K562 (cell line): ENCODE measurements at regions not wholly inside any gene's neighbourhood (a gene's known extent, or its start where the extent isn't known, plus 50 kb on each side); places are given as distances from the start of the nearest gene placed in this dataset.

Experiments
- CLOCK ChIP-seq: fragments of 250-450 bp; sonication (Bioruptor Pico); IDR thresholded peaks from 2 replicates; pipeline ENCODE4 v1.4.0; 2020; ENCODE audit warnings: mild to moderate bottlenecking, moderate library complexity, borderline replicate concordance
- ID3 ChIP-seq, 2 experiments: fragments of 250-450 bp in 1 of 2; fragments of 450-650 bp in 1 of 2; sonication (Bioruptor Pico) in 1 of 2; IDR thresholded peaks; 2 replicates each; pipeline versions ENCODE4 v1.6.1 to v1.8.0; 2016 to 2021; ENCODE audit warnings: mild to moderate bottlenecking in 2 of 2, moderate library complexity in 2 of 2, missing compliant biosample characterization in 1 of 2, missing genetic modification characterization in 1 of 2
- NCOA6 ChIP-seq: fragments of 450-650 bp; IDR thresholded peaks from 2 replicates; pipeline ENCODE4 v1.6.1; 2017; ENCODE audit warnings: mild to moderate bottlenecking
- NR3C1 ChIP-seq: sonication (generic); formaldehyde crosslinking; IDR thresholded peaks from 2 replicates; pipeline ENCODE4 v1.8.1; 2022; ENCODE audit warnings: missing genetic modification reagents
- SRF ChIP-seq, 2 experiments: fragments of 250-450, 450-650 bp in 1 of 2; sonication (Bioruptor Pico) in 1 of 2; sonication (generic) in 1 of 2; formaldehyde crosslinking; IDR thresholded peaks; 2 replicates each; pipeline versions ENCODE4 v1.5.0 to v1.5.1; 2020 to 2022; ENCODE audit warnings: mild to moderate bottlenecking in 1 of 2, missing genetic modification reagents in 1 of 2
- TAF1 ChIP-seq: IDR thresholded peaks from 2 replicates; pipeline ENCODE4 v1.6.1; 2011; ENCODE audit warnings: mild to moderate bottlenecking, low read length, moderate library complexity; ENCODE audit not compliant: insufficient read depth, control insufficient read depth, severe bottlenecking; ENCODE audit errors: extremely low read depth
- THAP12 ChIP-seq: fragments of 250-450 bp; sonication (Bioruptor Pico); IDR thresholded peaks from 2 replicates; pipeline ENCODE4 v1.9.0; 2021; ENCODE audit warnings: mild to moderate bottlenecking, inconsistent platforms
- ZBTB17 ChIP-seq: fragments of 450-650 bp; formaldehyde crosslinking; IDR thresholded peaks from 2 replicates; pipeline ENCODE4 v1.4.0; 2020; ENCODE audit warnings: mild to moderate bottlenecking
- ZC3H4 ChIP-seq: sonication (generic); formaldehyde crosslinking; IDR thresholded peaks from 2 replicates; pipeline ENCODE4 v1.9.0; 2021; ENCODE audit warnings: missing genetic modification reagents, borderline replicate concordance
- ZNF263 ChIP-seq: sonication (generic); formaldehyde crosslinking; IDR thresholded peaks from 2 replicates; pipeline ENCODE4 v1.8.0; 2022; ENCODE audit warnings: mild to moderate bottlenecking, missing genetic modification reagents, borderline replicate concordance
- ZNF778 ChIP-seq: fragments of 450-650 bp; formaldehyde crosslinking; IDR thresholded peaks from 2 replicates; pipeline ENCODE4 v1.4.0; 2020; ENCODE audit warnings: mild to moderate bottlenecking, moderate library complexity
- TF ChIP-seq, protein P1 (sequence below): fragments of 450-650 bp; formaldehyde crosslinking; conservative IDR thresholded peaks from 2 replicates; pipeline ENCODE4 v1.4.0; 2022; ENCODE audit warnings: mild to moderate bottlenecking, missing genetic modification characterization
- TF ChIP-seq, protein P2 (sequence below): IDR thresholded peaks from 2 replicates; pipeline ENCODE4 v1.6.1; 2011; ENCODE audit not compliant: insufficient read length; ENCODE audit errors: extremely low read depth
- TF ChIP-seq, protein P3 (sequence below): fragments of 250-450 bp; sonication (Bioruptor Pico); IDR thresholded peaks from 2 replicates; pipeline ENCODE4 v1.8.0; 2022; ENCODE audit warnings: moderate library complexity, mild to moderate bottlenecking, inconsistent platforms

DNA sequence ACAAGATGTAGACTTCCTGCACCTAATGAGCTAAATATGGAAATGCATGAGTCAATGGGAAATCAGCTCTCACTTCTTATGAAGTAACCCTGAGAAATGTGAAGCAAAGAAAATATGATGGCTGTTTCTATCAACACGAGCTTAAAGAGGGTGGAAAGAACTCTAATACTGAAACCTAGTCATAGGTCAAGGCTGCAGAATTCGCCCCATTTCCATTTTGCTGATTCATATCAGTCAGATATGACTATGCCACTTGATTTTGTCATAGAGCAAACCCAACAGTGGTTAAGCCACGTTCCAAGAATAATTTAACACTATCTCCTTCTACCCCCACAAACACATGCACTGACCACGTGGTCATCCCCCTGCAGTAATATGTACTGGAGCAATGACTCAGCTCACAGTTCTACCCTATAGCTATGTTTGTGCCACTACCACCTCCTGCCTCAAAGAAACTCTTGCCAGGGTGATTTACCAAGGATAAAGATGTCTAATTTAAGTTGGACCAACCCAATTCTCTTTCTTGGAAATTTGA is 157.5 kb downstream of the TMTC3 start (continued):
- no peak for TF ChIP-seq SRF (CRISPR knock-in tag; IDR thresholded peaks at IDR 0.05)
- TF ChIP-seq ZBTB17 (CRISPR knock-in tag) = no peak
- TF ChIP-seq NR3C1 (CRISPR knock-in tag) = no peak
- no peak for TF ChIP-seq TAF1
- TF ChIP-seq, protein P1, sequence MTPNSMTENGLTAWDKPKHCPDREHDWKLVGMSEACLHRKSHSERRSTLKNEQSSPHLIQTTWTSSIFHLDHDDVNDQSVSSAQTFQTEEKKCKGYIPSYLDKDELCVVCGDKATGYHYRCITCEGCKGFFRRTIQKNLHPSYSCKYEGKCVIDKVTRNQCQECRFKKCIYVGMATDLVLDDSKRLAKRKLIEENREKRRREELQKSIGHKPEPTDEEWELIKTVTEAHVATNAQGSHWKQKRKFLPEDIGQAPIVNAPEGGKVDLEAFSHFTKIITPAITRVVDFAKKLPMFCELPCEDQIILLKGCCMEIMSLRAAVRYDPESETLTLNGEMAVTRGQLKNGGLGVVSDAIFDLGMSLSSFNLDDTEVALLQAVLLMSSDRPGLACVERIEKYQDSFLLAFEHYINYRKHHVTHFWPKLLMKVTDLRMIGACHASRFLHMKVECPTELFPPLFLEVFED (CRISPR knock-in tag) = no peak
- TF ChIP-seq ZNF778 (CRISPR knock-in tag) = no peak
- TF ChIP-seq ID3 (CRISPR knock-in tag; IDR thresholded peaks at IDR 0.05) = no peak
- TF ChIP-seq ID3 (tag; IDR thresholded peaks at IDR 0.05) = no peak
- no peak for TF ChIP-seq ZC3H4
- no peak for TF ChIP-seq CLOCK
- TF ChIP-seq NCOA6 = no peak
- no peak for TF ChIP-seq THAP12 (CRISPR knock-in tag)
- TF ChIP-seq, protein P2, sequence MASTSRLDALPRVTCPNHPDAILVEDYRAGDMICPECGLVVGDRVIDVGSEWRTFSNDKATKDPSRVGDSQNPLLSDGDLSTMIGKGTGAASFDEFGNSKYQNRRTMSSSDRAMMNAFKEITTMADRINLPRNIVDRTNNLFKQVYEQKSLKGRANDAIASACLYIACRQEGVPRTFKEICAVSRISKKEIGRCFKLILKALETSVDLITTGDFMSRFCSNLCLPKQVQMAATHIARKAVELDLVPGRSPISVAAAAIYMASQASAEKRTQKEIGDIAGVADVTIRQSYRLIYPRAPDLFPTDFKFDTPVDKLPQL = no peak
- no peak for TF ChIP-seq ZNF263 (CRISPR knock-in tag)
- TF ChIP-seq, protein P3, sequence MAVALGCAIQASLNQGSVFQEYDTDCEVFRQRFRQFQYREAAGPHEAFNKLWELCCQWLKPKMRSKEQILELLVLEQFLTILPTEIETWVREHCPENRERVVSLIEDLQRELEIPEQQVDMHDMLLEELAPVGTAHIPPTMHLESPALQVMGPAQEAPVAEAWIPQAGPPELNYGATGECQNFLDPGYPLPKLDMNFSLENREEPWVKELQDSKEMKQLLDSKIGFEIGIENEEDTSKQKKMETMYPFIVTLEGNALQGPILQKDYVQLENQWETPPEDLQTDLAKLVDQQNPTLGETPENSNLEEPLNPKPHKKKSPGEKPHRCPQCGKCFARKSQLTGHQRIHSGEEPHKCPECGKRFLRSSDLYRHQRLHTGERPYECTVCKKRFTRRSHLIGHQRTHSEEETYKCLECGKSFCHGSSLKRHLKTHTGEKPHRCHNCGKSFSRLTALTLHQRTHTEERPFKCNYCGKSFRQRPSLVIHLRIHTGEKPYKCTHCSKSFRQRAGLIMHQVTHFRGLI (CRISPR knock-in tag) = no peak
